Mammary epithelial cell (primary cell): ENCODE measurements at regions not wholly inside any gene's neighbourhood (a gene's known extent, or its start where the extent isn't known, plus 50 kb on each side); places are given as distances from the start of the nearest gene placed in this dataset.

Source experiments
- CTCF ChIP-seq, 2 donors: IDR thresholded peaks in 1 of 2; conservative IDR thresholded peaks in 1 of 2; 2 replicates each; pipeline ENCODE4 v1.5.1; 2011 to 2012; ENCODE audit warnings: inconsistent platforms in 2 of 2, low read length in 2 of 2, mild to moderate bottlenecking in 2 of 2, control low read depth in 1 of 2, low read depth in 1 of 2; ENCODE audit not compliant: insufficient read depth in 1 of 2; ENCODE audit errors: extremely low read depth in 1 of 2
- EZH2 ChIP-seq: IDR thresholded peaks from 2 replicates; pipeline ENCODE4 v1.6.1; 2012; ENCODE audit warnings: low read length, inconsistent platforms, borderline replicate concordance

GRCh38 chr20:60088236-60088635 is 130.0 kb downstream of the CDH26 start:
- no peak for TF ChIP-seq EZH2
- no peak for TF ChIP-seq CTCF (conservative IDR thresholded peaks at IDR 0.05 in 1 of 2, IDR thresholded peaks at IDR 0.05 in 1 of 2; ENCODE audit: extremely low read depth in 1 of 2, insufficient read depth in 1 of 2, low read depth in 1 of 2, low read length in 2 of 2)
